K562 (cell line): ENCODE measurements at regions not wholly inside any gene's neighbourhood (a gene's known extent, or its start where the extent isn't known, plus 50 kb on each side); places are given as distances from the start of the nearest gene placed in this dataset.

Experiments used
- EHMT2 ChIP-seq: fragments of 450-650 bp; IDR thresholded peaks from 2 replicates; pipeline ENCODE4 v1.6.1; 2018; ENCODE audit warnings: antibody characterized with exemption
- KAT8 ChIP-seq: fragments of 450-650 bp; IDR thresholded peaks from 2 replicates; pipeline ENCODE4 v1.6.1; 2016; ENCODE audit warnings: low read depth, mild to moderate bottlenecking
- MEIS2 ChIP-seq: fragments of 450-650 bp; IDR thresholded peaks from 2 replicates; pipeline ENCODE4 v1.6.1; 2014; ENCODE audit warnings: mild to moderate bottlenecking; ENCODE audit not compliant: partially characterized antibody
- PHTF2 ChIP-seq: fragments of 250-450 bp; sonication (Bioruptor Pico); IDR thresholded peaks from 2 replicates; pipeline ENCODE4 v1.5.0; 2021; ENCODE audit warnings: mild to moderate bottlenecking
- ZNF232 ChIP-seq: sonication (generic); formaldehyde crosslinking; IDR thresholded peaks from 2 replicates; pipeline ENCODE4 v1.8.0; 2022; ENCODE audit warnings: mild to moderate bottlenecking, missing genetic modification reagents
- ZNF57 ChIP-seq: fragments of 450-650 bp; formaldehyde crosslinking; IDR thresholded peaks from 2 replicates; pipeline ENCODE4 v1.4.0; 2020; ENCODE audit warnings: mild to moderate bottlenecking, moderate library complexity
- TF ChIP-seq, protein P1 (sequence below): sonication (generic); formaldehyde crosslinking; IDR thresholded peaks from 2 replicates; pipeline ENCODE4 v1.9.0; 2022; ENCODE audit warnings: mild to moderate bottlenecking, missing genetic modification reagents
- TF ChIP-seq, protein P2 (sequence below), 3 experiments: IDR thresholded peaks in 2 of 3; conservative IDR thresholded peaks in 1 of 3; 2 replicates each; pipeline ENCODE4 v1.5.1; 2011 to 2012; ENCODE audit warnings: low read length in 3 of 3, mild to moderate bottlenecking in 3 of 3, control low read depth in 2 of 3, improper control_type of control experiment in 1 of 3, inconsistent platforms in 1 of 3, low read depth in 1 of 3, mixed read lengths in 1 of 3, moderate library complexity in 1 of 3; ENCODE audit not compliant: insufficient read depth in 2 of 3
- TF ChIP-seq, protein P3 (sequence below): fragments of 200-400 bp; formaldehyde crosslinking; IDR thresholded peaks from 2 replicates; pipeline ENCODE4 v1.6.1; 2017; ENCODE audit warnings: mild to moderate bottlenecking, low read depth, low read length, moderate library complexity

DNA sequence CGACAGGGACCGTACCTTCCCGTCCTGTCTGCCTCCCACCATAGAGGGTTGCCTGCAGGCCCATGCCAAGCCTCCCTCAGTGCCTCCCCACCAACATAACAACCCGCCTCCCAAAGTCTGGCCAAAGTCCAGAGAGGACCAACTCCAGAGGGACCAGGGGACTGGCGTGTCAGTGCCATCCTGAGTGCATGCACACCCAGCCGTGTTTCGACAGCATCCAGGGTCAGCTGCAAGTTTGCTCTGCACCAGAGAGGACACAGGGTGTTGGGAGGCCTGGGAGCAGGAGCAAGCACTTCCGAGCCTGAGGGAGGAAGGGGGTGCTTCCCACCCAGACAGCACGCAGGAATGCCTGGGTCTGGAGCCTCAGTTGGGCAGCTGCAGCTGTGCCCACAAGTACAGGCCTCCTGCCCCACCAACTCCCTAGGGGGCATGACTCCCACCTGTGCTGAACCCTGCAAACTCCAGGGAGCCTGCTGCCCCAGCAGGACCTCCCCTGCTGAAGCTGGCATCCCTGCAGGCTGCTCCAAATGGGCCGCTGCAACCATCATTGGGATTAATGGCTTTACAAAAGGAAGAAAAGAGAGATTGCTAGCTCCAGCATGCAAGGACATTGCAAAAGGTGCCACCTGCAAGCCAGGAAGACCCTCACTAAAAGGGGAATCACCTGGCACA is 618.1 kb upstream of the FSHR start (continued):
- TF ChIP-seq, protein P1, sequence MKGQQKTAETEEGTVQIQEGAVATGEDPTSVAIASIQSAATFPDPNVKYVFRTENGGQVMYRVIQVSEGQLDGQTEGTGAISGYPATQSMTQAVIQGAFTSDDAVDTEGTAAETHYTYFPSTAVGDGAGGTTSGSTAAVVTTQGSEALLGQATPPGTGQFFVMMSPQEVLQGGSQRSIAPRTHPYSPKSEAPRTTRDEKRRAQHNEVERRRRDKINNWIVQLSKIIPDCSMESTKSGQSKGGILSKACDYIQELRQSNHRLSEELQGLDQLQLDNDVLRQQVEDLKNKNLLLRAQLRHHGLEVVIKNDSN (CRISPR knock-in tag) = no peak
- no peak for TF ChIP-seq ZNF57
- no peak for TF ChIP-seq KAT8
- TF ChIP-seq MEIS2 = no peak
- TF ChIP-seq, protein P2, sequence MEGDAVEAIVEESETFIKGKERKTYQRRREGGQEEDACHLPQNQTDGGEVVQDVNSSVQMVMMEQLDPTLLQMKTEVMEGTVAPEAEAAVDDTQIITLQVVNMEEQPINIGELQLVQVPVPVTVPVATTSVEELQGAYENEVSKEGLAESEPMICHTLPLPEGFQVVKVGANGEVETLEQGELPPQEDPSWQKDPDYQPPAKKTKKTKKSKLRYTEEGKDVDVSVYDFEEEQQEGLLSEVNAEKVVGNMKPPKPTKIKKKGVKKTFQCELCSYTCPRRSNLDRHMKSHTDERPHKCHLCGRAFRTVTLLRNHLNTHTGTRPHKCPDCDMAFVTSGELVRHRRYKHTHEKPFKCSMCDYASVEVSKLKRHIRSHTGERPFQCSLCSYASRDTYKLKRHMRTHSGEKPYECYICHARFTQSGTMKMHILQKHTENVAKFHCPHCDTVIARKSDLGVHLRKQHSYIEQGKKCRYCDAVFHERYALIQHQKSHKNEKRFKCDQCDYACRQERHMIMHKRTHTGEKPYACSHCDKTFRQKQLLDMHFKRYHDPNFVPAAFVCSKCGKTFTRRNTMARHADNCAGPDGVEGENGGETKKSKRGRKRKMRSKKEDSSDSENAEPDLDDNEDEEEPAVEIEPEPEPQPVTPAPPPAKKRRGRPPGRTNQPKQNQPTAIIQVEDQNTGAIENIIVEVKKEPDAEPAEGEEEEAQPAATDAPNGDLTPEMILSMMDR (IDR thresholded peaks at IDR 0.05 in 2 of 3, conservative IDR thresholded peaks at IDR 0.05 in 1 of 3; ENCODE audit: insufficient read depth in 2 of 3, low read depth in 1 of 3, low read length in 3 of 3) = no peak
- TF ChIP-seq ZNF232 (CRISPR knock-in tag) = no peak
- no peak for TF ChIP-seq EHMT2
- TF ChIP-seq, protein P3, sequence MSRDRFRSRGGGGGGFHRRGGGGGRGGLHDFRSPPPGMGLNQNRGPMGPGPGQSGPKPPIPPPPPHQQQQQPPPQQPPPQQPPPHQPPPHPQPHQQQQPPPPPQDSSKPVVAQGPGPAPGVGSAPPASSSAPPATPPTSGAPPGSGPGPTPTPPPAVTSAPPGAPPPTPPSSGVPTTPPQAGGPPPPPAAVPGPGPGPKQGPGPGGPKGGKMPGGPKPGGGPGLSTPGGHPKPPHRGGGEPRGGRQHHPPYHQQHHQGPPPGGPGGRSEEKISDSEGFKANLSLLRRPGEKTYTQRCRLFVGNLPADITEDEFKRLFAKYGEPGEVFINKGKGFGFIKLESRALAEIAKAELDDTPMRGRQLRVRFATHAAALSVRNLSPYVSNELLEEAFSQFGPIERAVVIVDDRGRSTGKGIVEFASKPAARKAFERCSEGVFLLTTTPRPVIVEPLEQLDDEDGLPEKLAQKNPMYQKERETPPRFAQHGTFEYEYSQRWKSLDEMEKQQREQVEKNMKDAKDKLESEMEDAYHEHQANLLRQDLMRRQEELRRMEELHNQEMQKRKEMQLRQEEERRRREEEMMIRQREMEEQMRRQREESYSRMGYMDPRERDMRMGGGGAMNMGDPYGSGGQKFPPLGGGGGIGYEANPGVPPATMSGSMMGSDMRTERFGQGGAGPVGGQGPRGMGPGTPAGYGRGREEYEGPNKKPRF = no peak
- no peak for TF ChIP-seq PHTF2
